Esophagus muscularis mucosa (tissue), 4 donors: ENCODE measurements at regions not wholly inside any gene's neighbourhood (a gene's known extent, or its start where the extent isn't known, plus 50 kb on each side); places are given as distances from the start of the nearest gene placed in this dataset.

Experiments
- CTCF ChIP-seq, 3 experiments: fragments of 200-600 bp in 2 of 3; fragments of 450-650 bp in 1 of 3; sonication (generic) in 2 of 3; IDR thresholded peaks; one replicate each; pipeline ENCODE4 v1.5.1; 2017 to 2019; ENCODE audit warnings: antibody characterized with exemption in 3 of 3, mild to moderate bottlenecking in 2 of 3, moderate library complexity in 1 of 3
- EP300 ChIP-seq: sonication (generic); formaldehyde crosslinking; IDR thresholded peaks from one replicate; pipeline ENCODE4 v1.6.1; 2017; ENCODE audit warnings: antibody characterized with exemption
- POLR2A ChIP-seq: fragments of 450-650 bp; IDR thresholded peaks from one replicate; pipeline ENCODE4 v1.6.1; 2017; ENCODE audit warnings: antibody characterized with exemption, moderate library complexity, mild to moderate bottlenecking, low read depth
- POLR2AphosphoS5 ChIP-seq, 2 donors: sonication (generic); formaldehyde crosslinking; IDR thresholded peaks; one replicate each; pipeline ENCODE4 v1.6.1; 2017; ENCODE audit warnings: antibody characterized with exemption in 2 of 2

GRCh38 chr7:35416568-35416967 is 162.7 kb upstream of the TBX20 start:
- TF ChIP-seq CTCF (IDR thresholded peaks at IDR 0.05) (no peak), EP300 (no peak), POLR2A (no peak), POLR2AphosphoS5 (IDR thresholded peaks at IDR 0.05) (no peak)
